ENCODE measurements at regions not wholly inside any gene's neighbourhood (a gene's known extent, or its start where the extent isn't known, plus 50 kb on each side); places are given as distances from the start of the nearest gene placed in this dataset.

- no peak for ATAC-seq (ENCODE audit: insufficient read depth, low read depth)
- no peak for TF ChIP-seq EZH2 (IDR thresholded peaks at IDR 0.05; ENCODE audit: borderline replicate concordance, low read depth, low read length, severe bottlenecking)
- TF ChIP-seq CTCF (IDR thresholded peaks at IDR 0.05; ENCODE audit: borderline replicate concordance, extremely low read depth, low read length, poor library complexity, severe bottlenecking), result no peak
- DNase-seq, result no peak
Measured at GRCh38 chr9:85215416-85215815, 526.3 kb downstream of the AGTPBP1 start.

GRCh38 chr9:85213650-85214607 is 527.8 kb downstream of the AGTPBP1 start:
- Histone ChIP-seq H4K20me1 (ENCODE audit: insufficient read depth, low read length) (no peaks in the 10 kb centered on the region), H3K36me3 (ENCODE audit: insufficient read depth, low read length) (no peaks in the 10 kb centered on the region), H3K4me3 (ENCODE audit: low read depth in 1 of 2, low read length in 2 of 2) (no peak overlapping the region), H3K27me3 (ENCODE audit: insufficient read depth, low read length, poor library complexity) (peaks cover 3% of the 10 kb centered on the region), H3K9ac (ENCODE audit: low read depth, low read length) (no peak overlapping the region), H3K4me2 (ENCODE audit: insufficient read depth, low read length) (no peak overlapping the region), H3K27ac (ENCODE audit: low read length) (no peak overlapping the region), H2AFZ (ENCODE audit: low read depth, low read length) (no peak overlapping the region), H3K79me2 (ENCODE audit: insufficient read depth, low read length) (no peaks in the 10 kb centered on the region), H3K4me1 (ENCODE audit: insufficient read depth, low read length) (no peaks in the 10 kb centered on the region), H3K9me3 (ENCODE audit: insufficient read depth, low read length, severe bottlenecking) (no peaks in the 10 kb centered on the region)
- DNase-seq (no peak), ATAC-seq (ENCODE audit: insufficient read depth, low read depth) (no peak)
- TF ChIP-seq CTCF (IDR thresholded peaks at IDR 0.05; ENCODE audit: borderline replicate concordance, extremely low read depth, low read length, poor library complexity, severe bottlenecking), result no peak
- TF ChIP-seq EZH2 (IDR thresholded peaks at IDR 0.05; ENCODE audit: borderline replicate concordance, low read depth, low read length, severe bottlenecking), result no peak

More at GRCh38 chr9:85215416-85215815, 526.3 kb downstream of the AGTPBP1 start:
- no peaks in the 10 kb centered on the region for H3K4me1 ChIP-seq (ENCODE audit: insufficient read depth, low read length)
- H3K36me3 ChIP-seq (ENCODE audit: insufficient read depth, low read length), result no peaks in the 10 kb centered on the region
- no peaks in the 10 kb centered on the region for H3K9me3 ChIP-seq (ENCODE audit: insufficient read depth, low read length, severe bottlenecking)
- no peak overlapping the region for H3K9ac ChIP-seq (ENCODE audit: low read depth, low read length)
- no peak overlapping the region for H2AFZ ChIP-seq (ENCODE audit: low read depth, low read length)
- no peak overlapping the region for H3K4me3 ChIP-seq (ENCODE audit: low read depth in 1 of 2, low read length in 2 of 2)
- H4K20me1 ChIP-seq (ENCODE audit: insufficient read depth, low read length), result no peaks in the 10 kb centered on the region
- peaks cover 3% of the 10 kb centered on the region for H3K27me3 ChIP-seq (ENCODE audit: insufficient read depth, low read length, poor library complexity)
- no peak overlapping the region for H3K27ac ChIP-seq (ENCODE audit: low read length)
- H3K79me2 ChIP-seq (ENCODE audit: insufficient read depth, low read length), result no peaks in the 10 kb centered on the region
- H3K4me2 ChIP-seq (ENCODE audit: insufficient read depth, low read length), result no peak overlapping the region

GRCh38 chr9:85212887-85213286 is 528.9 kb downstream of the AGTPBP1 start:
- no peaks in the 10 kb centered on the region for H3K9me3 ChIP-seq (ENCODE audit: insufficient read depth, low read length, severe bottlenecking)
- H2AFZ ChIP-seq (ENCODE audit: low read depth, low read length), result no peak overlapping the region
- H3K4me2 ChIP-seq (ENCODE audit: insufficient read depth, low read length), result no peak overlapping the region
- no peak for TF ChIP-seq EZH2 (IDR thresholded peaks at IDR 0.05; ENCODE audit: borderline replicate concordance, low read depth, low read length, severe bottlenecking)
- TF ChIP-seq CTCF (IDR thresholded peaks at IDR 0.05; ENCODE audit: borderline replicate concordance, extremely low read depth, low read length, poor library complexity, severe bottlenecking), result no peak
- no peaks in the 10 kb centered on the region for H3K4me1 ChIP-seq (ENCODE audit: insufficient read depth, low read length)
- H3K27ac ChIP-seq (ENCODE audit: low read length), result no peak overlapping the region
- H3K4me3 ChIP-seq (ENCODE audit: low read depth in 1 of 2, low read length in 2 of 2), result no peak overlapping the region
- H3K27me3 ChIP-seq (ENCODE audit: insufficient read depth, low read length, poor library complexity), result peaks cover 3% of the 10 kb centered on the region
- H3K9ac ChIP-seq (ENCODE audit: low read depth, low read length), result no peak overlapping the region
- no peak for DNase-seq
- no peaks in the 10 kb centered on the region for H3K36me3 ChIP-seq (ENCODE audit: insufficient read depth, low read length)
- no peak for ATAC-seq (ENCODE audit: insufficient read depth, low read depth)
- H4K20me1 ChIP-seq (ENCODE audit: insufficient read depth, low read length), result no peaks in the 10 kb centered on the region
- H3K79me2 ChIP-seq (ENCODE audit: insufficient read depth, low read length), result no peaks in the 10 kb centered on the region

All from DND-41 (cell line).